H1 (cell line): ENCODE measurements at regions not wholly inside any gene's neighbourhood (a gene's known extent, or its start where the extent isn't known, plus 50 kb on each side); places are given as distances from the start of the nearest gene placed in this dataset.

Source experiments
- CTCF ChIA-PET: fragments of 300-600 bp; sonication (Branson Sonifier 250); formaldehyde crosslinking; loops from one replicate; lab custom pipeline; 2021; ENCODE audit not compliant: partially characterized antibody; lab: Charles Lee
- POLR2A ChIA-PET: fragments of 300-600 bp; sonication (Branson Sonifier 250); formaldehyde crosslinking; loops from one replicate; lab custom pipeline; 2021; ENCODE audit warnings: inconsistent platforms; ENCODE audit not compliant: partially characterized antibody; lab: Charles Lee
- DNase-seq, 2 experiments: peaks; one replicate each; pipeline versions ENCODE4 v3.0.0 to v3.0.0-alpha.2; 2010 to 2022; ENCODE audit warnings: low spot score in 2 of 2, low read depth in 1 of 2, mixed read lengths in 1 of 2
- FAIRE-seq: peaks from 2 replicates; lab custom pipeline; 2011; peaks lifted over from hg19 to GRCh38; lab: Jason Lieb, UNC
- H2AFZ ChIP-seq: 2 replicates; pipeline ENCODE4 v1.8.1; 2012; ENCODE audit warnings: low read length, inconsistent platforms
- H2AK5ac ChIP-seq: 2 replicates; pipeline ENCODE4 v1.6.1; 2013; ENCODE audit warnings: low read depth, low read length
- H2BK120ac ChIP-seq: replicated peaks from 2 replicates; pipeline ENCODE3; 2013; ENCODE audit warnings: low read depth, low read length, inconsistent platforms
- H2BK12ac ChIP-seq: 2 replicates; pipeline ENCODE4 v1.6.1; 2013; ENCODE audit warnings: low read depth, low read length
- H2BK15ac ChIP-seq: 2 replicates; pipeline ENCODE4 v1.6.1; 2013; ENCODE audit warnings: low read length
- H2BK20ac ChIP-seq: 2 replicates; pipeline ENCODE4 v1.6.1; 2013; ENCODE audit warnings: low read length
- H2BK5ac ChIP-seq: 2 replicates; pipeline ENCODE4 v1.6.1; 2013; ENCODE audit warnings: low read depth, low read length
- H3K14ac ChIP-seq: 2 replicates; pipeline ENCODE4 v1.6.1; 2013; ENCODE audit warnings: inconsistent platforms; ENCODE audit not compliant: insufficient read length
- H3K18ac ChIP-seq: 2 replicates; pipeline ENCODE4 v1.6.1; 2013; ENCODE audit warnings: low read length; ENCODE audit errors: extremely low read depth
- H3K23ac ChIP-seq: 2 replicates; pipeline ENCODE4 v1.6.1; 2013; ENCODE audit warnings: inconsistent platforms; ENCODE audit not compliant: insufficient read length
- H3K23me2 ChIP-seq: 2 replicates; pipeline ENCODE4 v1.6.1; 2013; ENCODE audit warnings: low read depth, low read length
- H3K27ac ChIP-seq: 2 replicates; pipeline ENCODE4 v1.6.1; 2011; ENCODE audit warnings: low read depth, low read length, inconsistent platforms
- H3K27me3 ChIP-seq, 4 experiments: replicated peaks in 1 of 4; 1 replicate in 1 of 4; 2 replicates in 3 of 4; pipeline versions ENCODE4 v1.6.1 to v1.8.1; 2011 to 2013; ENCODE audit warnings: low read length in 3 of 4, mild to moderate bottlenecking in 3 of 4, inconsistent platforms in 2 of 4, mixed read lengths in 2 of 4, moderate library complexity in 1 of 4; ENCODE audit not compliant: control insufficient read depth in 3 of 4, insufficient read depth in 3 of 4; ENCODE audit errors: extremely low read depth in 1 of 4
- H3K36me3 ChIP-seq, 4 experiments: 2 replicates each; pipeline versions ENCODE4 v1.6.1 to v1.8.1; 2011 to 2013; ENCODE audit warnings: mild to moderate bottlenecking in 4 of 4, low read length in 3 of 4, moderate library complexity in 2 of 4, control low read depth in 1 of 4, inconsistent platforms in 1 of 4; ENCODE audit not compliant: insufficient read depth in 4 of 4, control insufficient read depth in 2 of 4
- H3K4ac ChIP-seq: replicated peaks from 2 replicates; pipeline ENCODE3; 2013; ENCODE audit warnings: low read length, low read depth, mixed read lengths, inconsistent platforms; ENCODE audit not compliant: insufficient read length
- H3K4me1 ChIP-seq, 4 experiments: replicated peaks in 1 of 4; 1 replicate in 1 of 4; 2 replicates in 3 of 4; pipeline versions ENCODE4 v1.6.1 to v1.8.1; 2011 to 2013; ENCODE audit warnings: low read length in 3 of 4, inconsistent platforms in 2 of 4, mixed read lengths in 1 of 4; ENCODE audit not compliant: insufficient read depth in 4 of 4, control insufficient read depth in 3 of 4
- H3K4me2 ChIP-seq, 2 experiments: 2 replicates each; pipeline versions ENCODE4 v1.6.1 to v1.8.1; 2011 to 2013; ENCODE audit warnings: low read depth in 2 of 2, low read length in 2 of 2, control low read depth in 1 of 2, inconsistent platforms in 1 of 2, mild to moderate bottlenecking in 1 of 2; ENCODE audit not compliant: insufficient read depth in 1 of 2
- H3K4me3 ChIP-seq, 4 experiments: fragments of 200-600, 300-600 bp in 1 of 4; sonication (generic), shearing (Covaris generic), sonication (Bioruptor Twin) in 1 of 4; 2 replicates each; pipeline versions ENCODE4 v1.5.1 to v1.8.1; 2011 to 2016; ENCODE audit warnings: low read length in 4 of 4, low read depth in 3 of 4, control low read depth in 2 of 4, inconsistent platforms in 2 of 4, mild to moderate bottlenecking in 2 of 4, mixed read lengths in 1 of 4, moderate library complexity in 1 of 4; ENCODE audit not compliant: insufficient read depth in 2 of 4; ENCODE audit errors: extremely low read depth in 1 of 4
- H3K56ac ChIP-seq: replicated peaks from 2 replicates; pipeline ENCODE3; 2013; ENCODE audit warnings: low read depth, mild to moderate bottlenecking, mixed read lengths, low read length, inconsistent platforms; ENCODE audit not compliant: insufficient read length
- H3K79me1 ChIP-seq: 2 replicates; pipeline ENCODE4 v1.6.1; 2013; ENCODE audit warnings: low read depth, low read length, control low read depth
- H3K79me2 ChIP-seq, 2 experiments: 2 replicates each; pipeline versions ENCODE4 v1.6.1 to v1.8.1; 2012 to 2013; ENCODE audit warnings: low read length in 2 of 2, mild to moderate bottlenecking in 2 of 2, inconsistent platforms in 1 of 2; ENCODE audit not compliant: insufficient read depth in 2 of 2, control insufficient read depth in 1 of 2
- H3K9ac ChIP-seq, 4 experiments: replicated peaks in 1 of 4; 1 replicate in 1 of 4; 2 replicates in 3 of 4; pipeline versions ENCODE4 v1.6.1 to v1.8.1; 2011 to 2013; ENCODE audit warnings: low read depth in 3 of 4, low read length in 3 of 4, control low read depth in 2 of 4, mild to moderate bottlenecking in 2 of 4, moderate library complexity in 2 of 4, inconsistent platforms in 1 of 4; ENCODE audit errors: extremely low read depth in 1 of 4
- H3K9me3 ChIP-seq, 2 experiments: 2 replicates each; pipeline versions ENCODE4 v1.6.1 to v1.8.1; 2012 to 2013; ENCODE audit warnings: mild to moderate bottlenecking in 2 of 2, moderate library complexity in 2 of 2, control low read depth in 1 of 2, inconsistent platforms in 1 of 2, low read depth in 1 of 2, low read length in 1 of 2, mixed read lengths in 1 of 2; ENCODE audit not compliant: insufficient read depth in 2 of 2
- H4K20me1 ChIP-seq, 2 experiments: replicated peaks in 1 of 2; 2 replicates each; pipeline versions ENCODE3 to v1.8.1; 2011 to 2013; ENCODE audit warnings: inconsistent platforms in 2 of 2, low read length in 2 of 2, mild to moderate bottlenecking in 1 of 2; ENCODE audit not compliant: insufficient read depth in 2 of 2, control insufficient read depth in 1 of 2
- H4K5ac ChIP-seq: 2 replicates; pipeline ENCODE4 v1.6.1; 2013; ENCODE audit warnings: low read length, low read depth, mixed read lengths, inconsistent platforms; ENCODE audit not compliant: insufficient read length
- H4K8ac ChIP-seq: 2 replicates; pipeline ENCODE4 v1.8.0; 2013; ENCODE audit warnings: mild to moderate bottlenecking, moderate library complexity, low read length, inconsistent platforms; ENCODE audit not compliant: insufficient read depth; ENCODE audit errors: extremely low read depth
- H4K91ac ChIP-seq: replicated peaks from 2 replicates; pipeline ENCODE3; 2013; ENCODE audit warnings: low read length, mixed read lengths, inconsistent platforms; ENCODE audit not compliant: insufficient read length
- BCL11A ChIP-seq, 2 experiments: IDR thresholded peaks; one replicate each; pipeline ENCODE4 v1.6.1; 2011; ENCODE audit warnings: low read depth in 2 of 2, low read length in 2 of 2, mild to moderate bottlenecking in 2 of 2
- CBX8 ChIP-seq: fragments of 300-800, 300-1000 bp; sonication (generic); IDR thresholded peaks from 2 replicates; pipeline ENCODE4 v1.7.1; 2016; ENCODE audit warnings: low read depth, low read length, borderline replicate concordance
- CEBPB ChIP-seq: IDR thresholded peaks from 2 replicates; pipeline ENCODE4 v1.6.1; 2012; ENCODE audit warnings: low read depth, low read length
- CHD1 ChIP-seq: IDR thresholded peaks from 2 replicates; pipeline ENCODE4 v1.6.1; 2012; ENCODE audit warnings: low read depth, low read length, improper control_type of control experiment
- FOSL1 ChIP-seq: IDR thresholded peaks from 2 replicates; pipeline ENCODE4 v1.6.1; 2011; ENCODE audit warnings: mild to moderate bottlenecking, low read depth, low read length, moderate library complexity; ENCODE audit not compliant: insufficient read depth
- HDAC2 ChIP-seq, 2 experiments: fragments of 300-600 bp in 1 of 2; sonication (generic) in 1 of 2; IDR thresholded peaks; 2 replicates each; pipeline ENCODE4 v1.6.1; 2011 to 2012; ENCODE audit warnings: low read depth in 2 of 2, low read length in 2 of 2, mild to moderate bottlenecking in 2 of 2, moderate library complexity in 2 of 2, borderline replicate concordance in 1 of 2, inconsistent platforms in 1 of 2
- KDM1A ChIP-seq: fragments of 200-600, 300-600 bp; sonication (generic); IDR thresholded peaks from 2 replicates; pipeline ENCODE4 v1.7.1; 2016; ENCODE audit warnings: mild to moderate bottlenecking, low read length, borderline replicate concordance
- NRF1 ChIP-seq: IDR thresholded peaks from 2 replicates; pipeline ENCODE4 v1.6.1; 2011; ENCODE audit warnings: mild to moderate bottlenecking, low read depth, low read length, improper control_type of control experiment
- POLR2A ChIP-seq, 2 experiments: IDR thresholded peaks; 1 replicate in 1 of 2; 2 replicates in 1 of 2; pipeline ENCODE4 v1.6.1; 2011; ENCODE audit warnings: low read depth in 2 of 2, low read length in 2 of 2, mild to moderate bottlenecking in 2 of 2; ENCODE audit errors: control extremely low read depth in 1 of 2
- POU5F1 ChIP-seq: IDR thresholded peaks from 2 replicates; pipeline ENCODE4 v1.6.1; 2011; ENCODE audit warnings: low read depth, mild to moderate bottlenecking, low read length, moderate library complexity
- RFX5 ChIP-seq: IDR thresholded peaks from 2 replicates; pipeline ENCODE4 v1.6.1; 2011; ENCODE audit warnings: low read depth, low read length, improper control_type of control experiment, borderline replicate concordance
- RXRA ChIP-seq: IDR thresholded peaks from 2 replicates; pipeline ENCODE4 v1.6.1; 2011; ENCODE audit warnings: low read depth, mild to moderate bottlenecking, low read length, moderate library complexity; ENCODE audit not compliant: insufficient read depth
- SIRT6 ChIP-seq: IDR thresholded peaks from one replicate; pipeline ENCODE4 v1.7.1; 2012; ENCODE audit warnings: low read length, inconsistent platforms
- SIX5 ChIP-seq: IDR thresholded peaks from 2 replicates; pipeline ENCODE4 v1.6.1; 2011; ENCODE audit warnings: mild to moderate bottlenecking, low read depth, low read length
- SRF ChIP-seq: IDR thresholded peaks from 2 replicates; pipeline ENCODE4 v1.6.1; 2011; ENCODE audit warnings: mild to moderate bottlenecking, low read depth, low read length, moderate library complexity
- TAF7 ChIP-seq: optimal IDR thresholded peaks from 2 replicates; pipeline ENCODE3; 2011; ENCODE audit warnings: low read depth, mild to moderate bottlenecking, inconsistent platforms, low read length, moderate library complexity, borderline replicate concordance
- TCF12 ChIP-seq: IDR thresholded peaks from 2 replicates; pipeline ENCODE4 v1.6.1; 2011; ENCODE audit warnings: low read depth, mild to moderate bottlenecking, low read length
- WGBS, 2 experiments: shearing (Covaris generic) in 1 of 2; methylation state at CpG; one replicate each; pipeline versions ENCODE4 v1.1.6 to v1.1.7; 2013 to 2015; ENCODE audit warnings: low lambda C conversion rate in 2 of 2, mixed read lengths in 2 of 2, inconsistent platforms in 1 of 2, low coverage in 1 of 2, missing lambda C conversion rate in 1 of 2; ENCODE audit not compliant: insufficient replicate concordance in 2 of 2, insufficient coverage in 1 of 2, insufficient read length in 1 of 2; ENCODE audit errors: extremely low coverage in 1 of 2, missing lambda C conversion rate in 1 of 2; 5-methylcytosine and 5-hydroxymethylcytosine counted together

DNA sequence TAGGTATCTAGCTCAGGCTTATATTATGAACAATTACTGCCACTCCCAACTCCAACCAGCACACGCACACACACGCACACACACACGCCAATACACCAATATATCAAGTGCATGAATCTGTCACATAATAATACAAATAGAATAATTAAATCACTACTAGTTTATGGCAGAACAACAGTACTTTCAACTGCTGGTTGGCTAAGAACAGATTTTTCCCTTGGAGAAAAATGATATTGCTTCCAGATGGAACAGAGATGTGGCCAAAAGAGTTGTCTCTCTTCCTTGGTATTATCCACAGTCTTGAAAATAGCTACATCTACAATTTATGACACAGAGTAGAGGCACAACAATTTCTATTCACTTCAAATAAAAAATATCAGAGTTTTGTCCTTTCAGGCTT lies 538.3 kb upstream of the FAT3 start:
- Histone ChIP-seq H3K23me2 (no peaks in the 10 kb centered on the region), H3K79me1 (no peaks in the 10 kb centered on the region), H3K27me3 (peaks cover 0 to 1% (median 0%) of the 10 kb centered on the region in 4 experiments; a peak in 1 of 7 replicates), H3K4me3 (no peak overlapping the region), H3K18ac (no peak overlapping the region), H3K79me2 (no peaks in the 10 kb centered on the region), H4K5ac (peak overlapping the region; percentile 52), H3K23ac (no peak overlapping the region), H2AK5ac (no peak overlapping the region), H4K20me1 (no peaks in the 10 kb centered on the region), H3K4me2 (no peak overlapping the region), H2BK120ac (no peak overlapping the region), H3K9ac (no peak overlapping the region), H2BK5ac (no peak overlapping the region), H2BK12ac (no peak overlapping the region), H2BK20ac (no peak overlapping the region), H4K91ac (no peak overlapping the region), H2BK15ac (no peak overlapping the region), H4K8ac (no peak overlapping the region), H3K9me3 (no peaks in the 10 kb centered on the region), H3K4ac (no peak overlapping the region), H3K27ac (no peak overlapping the region), H3K36me3 (no peaks in the 10 kb centered on the region), H2AFZ (no peak overlapping the region), H3K56ac (no peak overlapping the region), H3K4me1 (peaks cover 0 to 3% (median 0%) of the 10 kb centered on the region in 4 experiments; a peak in 1 of 7 replicates), H3K14ac (no peak overlapping the region)
- CTCF ChIA-PET: no interaction called here
- WGBS, 2 experiments: 97% methylated on average over 3 of the region's 3 CpGs; no CpG with 5 or more reads in 1 of the 2 experiments
- POLR2A ChIA-PET: no interaction called here
- FAIRE-seq (no peak), DNase-seq (no peak)
- TF ChIP-seq POLR2A (IDR thresholded peaks at IDR 0.05; ENCODE audit: control extremely low read depth in 1 of 2, low read depth in 2 of 2, low read length in 2 of 2) (no peak), RFX5 (no peak), CHD1 (no peak), NRF1 (no peak), TCF12 (no peak), KDM1A (no peak), TAF7 (no peak), SIX5 (no peak), CEBPB (no peak), RXRA (no peak), SRF (no peak), HDAC2 (IDR thresholded peaks at IDR 0.05; ENCODE audit: borderline replicate concordance in 1 of 2, low read depth in 2 of 2, low read length in 2 of 2) (no peak), SIRT6 (no peak), BCL11A (IDR thresholded peaks at IDR 0.05; ENCODE audit: low read depth in 2 of 2, low read length in 2 of 2) (no peak), CBX8 (no peak), POU5F1 (no peak), FOSL1 (no peak)
